HG02884 (cell line): ENCODE measurements at regions not wholly inside any gene's neighbourhood (a gene's known extent, or its start where the extent isn't known, plus 50 kb on each side); places are given as distances from the start of the nearest gene placed in this dataset.

Source experiments
- ATAC-seq: cut with Tn5 transposase; IDR thresholded peaks from one replicate; pipeline ENCODE4 v1.9.1; 2021; ENCODE audit warnings: mild to moderate bottlenecking, moderate library complexity; ENCODE audit not compliant: unreplicated experiment

DNA sequence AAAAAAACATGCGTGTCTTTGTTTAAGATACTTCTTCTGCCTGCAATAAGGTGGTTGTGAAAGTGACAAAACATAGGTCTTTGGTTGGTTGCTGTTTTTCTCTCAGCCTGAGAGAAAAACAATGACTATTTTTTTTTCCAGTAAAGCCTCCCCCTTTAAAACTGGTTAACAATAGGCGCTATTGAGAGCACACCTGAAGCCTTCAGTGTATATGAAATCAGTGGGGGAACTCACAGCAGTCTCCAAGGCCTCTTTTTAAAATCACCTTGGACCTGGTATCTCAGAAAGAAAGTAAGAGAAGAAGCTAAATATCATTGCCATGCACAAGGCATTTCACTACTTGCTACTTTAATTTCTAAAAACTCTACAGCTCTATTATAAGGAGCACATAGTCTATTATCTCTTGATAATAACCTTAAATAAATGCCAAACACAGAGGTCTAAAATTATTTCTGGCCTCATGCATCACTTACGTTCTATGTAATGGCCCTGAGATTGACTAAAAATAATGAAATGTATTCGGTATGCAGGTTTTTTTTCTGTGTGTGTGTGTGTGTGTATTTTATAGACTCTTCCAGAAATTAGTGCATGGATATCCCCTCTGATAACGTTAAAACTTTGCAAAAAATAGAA, 544.4 kb downstream of the TDRD15 start:
- no peak for ATAC-seq

- ATAC-seq = no peak
Observed at GRCh38 chr2:21676041-21676440, 552.3 kb downstream of the TDRD15 start.

DNA sequence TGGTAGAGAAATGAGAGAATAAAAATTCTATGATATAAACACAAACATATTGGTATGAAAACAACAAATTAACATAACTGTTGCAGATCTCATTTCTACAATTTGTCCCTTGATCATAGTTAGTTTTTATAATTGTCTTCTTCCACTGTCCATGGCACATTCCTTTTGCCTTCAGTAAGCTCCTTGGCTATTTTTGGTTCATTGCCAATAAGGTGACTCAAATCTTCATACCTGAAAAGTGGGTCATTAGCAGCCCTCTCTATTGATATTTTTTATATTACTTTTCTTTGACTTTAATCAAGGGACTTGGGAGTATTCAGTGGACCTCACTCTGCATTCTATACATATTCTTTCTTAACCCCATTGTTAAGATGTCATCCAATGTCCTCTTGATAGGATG, 552.9 kb downstream of the TDRD15 start:
- no peak for ATAC-seq

- no peak for ATAC-seq
Observed at GRCh38 chr2:21683838-21684237, 560.1 kb downstream of the TDRD15 start.

GRCh38 chr2:21687589-21687988, 563.8 kb downstream of the TDRD15 start:
- ATAC-seq = no peak

DNA sequence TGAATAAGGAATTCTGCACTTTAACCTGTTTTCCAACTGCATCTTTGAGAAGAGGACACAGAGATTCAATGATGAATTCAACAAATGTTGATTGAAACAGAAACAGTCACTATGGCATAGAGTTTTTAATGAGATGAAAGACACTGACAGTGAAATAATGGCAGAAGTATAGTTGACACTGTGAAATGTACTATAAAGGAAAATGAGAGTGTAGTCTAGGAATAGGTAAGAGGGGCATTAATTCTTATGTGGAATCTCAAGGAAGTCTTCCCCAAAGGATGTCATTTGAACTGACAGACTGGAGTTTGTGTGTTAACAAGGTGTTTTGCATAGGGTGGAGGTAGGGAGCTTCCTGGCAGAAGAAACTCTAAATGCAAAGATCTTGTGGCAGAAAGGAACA, 566.2 kb downstream of the TDRD15 start:
- ATAC-seq = no peak

DNA sequence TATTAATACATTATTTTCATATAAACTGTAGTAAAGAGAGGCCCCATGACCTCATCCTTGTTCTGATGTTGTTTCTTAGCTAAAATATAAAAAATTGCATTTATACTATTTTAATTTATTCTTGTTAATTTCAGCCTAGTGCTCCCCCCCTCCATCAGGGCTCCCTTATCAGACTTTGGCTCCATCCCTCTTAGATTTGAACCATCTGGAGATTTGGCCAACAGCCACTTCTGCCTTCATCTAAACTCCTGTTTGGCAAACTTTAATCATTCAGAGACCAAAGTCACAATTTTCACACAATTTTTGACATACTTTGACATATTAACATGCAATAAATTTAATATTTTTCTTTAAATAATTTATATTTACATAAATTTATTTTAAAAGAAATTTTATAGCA, 569.3 kb downstream of the TDRD15 start:
- ATAC-seq = no peak

- no peak for ATAC-seq
Observed at GRCh38 chr2:21694079-21694878, 570.5 kb downstream of the TDRD15 start.

DNA sequence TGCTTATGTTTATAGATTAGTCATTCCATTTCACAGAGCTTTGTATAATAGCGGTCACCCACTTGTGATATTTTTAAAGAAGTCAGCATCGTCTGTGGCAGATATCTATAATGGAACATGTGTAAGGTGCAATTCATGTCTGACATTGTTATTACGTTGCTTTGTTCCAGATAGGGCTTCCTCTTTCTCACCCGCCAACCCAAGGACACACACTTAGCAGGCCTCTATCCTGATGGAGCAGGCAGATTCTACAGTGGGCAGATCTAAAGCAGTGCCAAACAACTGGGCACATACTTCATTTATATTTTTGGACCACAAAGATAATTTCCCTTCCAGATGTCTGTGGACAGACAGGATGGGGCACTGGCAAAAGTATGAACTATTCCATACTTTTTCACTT, 573.1 kb downstream of the TDRD15 start:
- no peak for ATAC-seq

- no peak for ATAC-seq
Observed at GRCh38 chr2:21700644-21701043, 576.9 kb downstream of the TDRD15 start.

DNA sequence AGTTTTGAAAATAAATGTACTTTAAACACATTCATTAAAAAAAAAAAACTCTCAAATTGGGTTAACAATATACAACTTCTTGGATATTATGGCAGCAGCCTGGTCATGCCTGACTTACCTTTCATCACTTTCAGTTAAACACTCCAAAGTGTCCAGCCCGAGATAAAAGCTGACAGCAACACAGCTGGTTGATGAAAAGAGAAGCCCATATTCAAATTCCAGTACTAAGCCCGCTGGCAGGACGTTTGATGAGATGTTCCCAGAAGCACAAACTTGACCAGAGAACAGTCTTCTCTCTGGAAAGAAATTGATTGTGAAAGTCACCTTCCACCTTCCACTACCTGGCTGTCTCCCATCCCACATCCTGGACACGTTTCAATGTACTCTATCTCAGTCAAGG, 586.3 kb downstream of the TDRD15 start:
- ATAC-seq = no peak

DNA sequence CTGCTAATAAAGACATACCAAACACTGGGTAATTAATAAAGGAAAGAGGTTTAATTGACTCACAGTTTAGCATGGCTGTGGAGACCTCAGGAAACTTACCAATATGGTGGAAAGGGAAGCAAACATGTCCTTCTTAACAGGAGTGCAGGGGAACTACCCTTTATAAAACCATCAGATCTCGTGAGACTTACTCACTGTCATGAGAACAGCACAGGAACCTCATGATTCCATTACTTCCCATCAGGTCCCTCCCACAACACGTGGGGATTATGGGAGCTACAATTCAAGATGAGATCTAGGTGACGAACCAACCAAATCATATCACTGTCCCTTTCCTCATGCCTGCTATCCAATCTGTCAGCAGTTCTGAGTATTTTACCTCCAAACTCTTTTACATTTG, 586.7 kb downstream of the TDRD15 start:
- ATAC-seq = no peak

DNA sequence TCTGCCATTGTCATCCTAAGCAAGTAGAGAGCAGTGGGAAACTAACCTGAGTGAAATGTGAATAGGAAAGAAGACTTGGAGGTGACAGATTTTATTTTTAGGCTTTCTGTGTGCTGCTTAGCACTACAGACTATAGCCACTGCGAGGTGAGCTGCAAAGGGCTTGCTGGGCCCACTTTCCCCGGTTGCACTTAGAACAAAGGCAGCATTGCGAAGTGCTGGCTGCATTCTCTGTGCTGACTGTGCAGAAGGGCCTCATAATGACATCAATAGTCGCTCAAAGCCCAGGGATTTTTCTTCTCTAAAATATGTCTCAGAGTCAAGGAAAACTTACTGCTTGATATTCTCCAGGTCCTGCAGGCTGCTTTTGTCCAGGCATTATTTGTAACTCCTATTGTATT, 592.1 kb downstream of the TDRD15 start:
- ATAC-seq = no peak

DNA sequence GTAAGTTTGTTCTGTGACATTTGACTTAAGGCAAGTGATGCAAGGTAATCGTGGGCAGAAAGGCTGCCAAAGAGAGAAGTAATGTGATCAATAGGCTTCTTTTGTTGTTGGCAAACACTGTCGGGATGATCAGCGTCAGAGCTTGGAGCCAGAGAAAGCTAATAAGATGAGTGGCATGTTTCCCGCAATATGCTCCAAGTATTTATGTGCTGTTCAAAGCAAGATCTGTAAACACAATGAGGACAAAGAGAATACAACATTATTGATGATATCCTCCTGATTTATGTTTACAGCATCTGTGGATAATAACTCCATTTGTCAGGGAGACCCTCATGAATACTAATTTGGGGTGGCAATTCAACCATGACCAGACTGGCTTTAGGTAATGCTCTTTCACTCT, 603.3 kb downstream of the TDRD15 start:
- ATAC-seq = no peak

- no peak for ATAC-seq
Observed at GRCh38 chr2:21728133-21728532, 604.4 kb downstream of the TDRD15 start.

- no peak for ATAC-seq
Observed at GRCh38 chr2:21730141-21730540, 606.4 kb downstream of the TDRD15 start.

- no peak for ATAC-seq
Observed at GRCh38 chr2:21740484-21740883, 616.7 kb downstream of the TDRD15 start.

GRCh38 chr2:21746499-21746898, 622.7 kb downstream of the TDRD15 start:
- no peak for ATAC-seq

DNA sequence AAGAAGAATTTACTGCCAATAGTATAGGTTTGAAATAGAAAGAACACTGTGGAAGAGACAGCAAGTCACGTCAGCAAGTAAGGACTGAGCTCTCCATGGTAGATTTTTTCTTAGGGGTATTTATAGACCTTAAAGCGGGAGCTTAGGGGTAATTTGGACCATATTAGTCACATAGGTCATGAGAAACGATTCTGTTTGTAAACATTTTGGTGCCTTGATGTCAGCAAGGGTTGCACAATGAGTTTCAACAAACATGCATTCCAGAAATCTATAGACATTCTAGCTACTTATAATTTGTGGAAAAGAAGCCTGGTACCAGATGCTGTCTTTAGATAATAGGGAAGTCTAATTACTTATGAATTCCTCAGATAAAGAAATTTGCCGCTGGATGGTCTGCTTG, 624.7 kb downstream of the TDRD15 start:
- no peak for ATAC-seq

DNA sequence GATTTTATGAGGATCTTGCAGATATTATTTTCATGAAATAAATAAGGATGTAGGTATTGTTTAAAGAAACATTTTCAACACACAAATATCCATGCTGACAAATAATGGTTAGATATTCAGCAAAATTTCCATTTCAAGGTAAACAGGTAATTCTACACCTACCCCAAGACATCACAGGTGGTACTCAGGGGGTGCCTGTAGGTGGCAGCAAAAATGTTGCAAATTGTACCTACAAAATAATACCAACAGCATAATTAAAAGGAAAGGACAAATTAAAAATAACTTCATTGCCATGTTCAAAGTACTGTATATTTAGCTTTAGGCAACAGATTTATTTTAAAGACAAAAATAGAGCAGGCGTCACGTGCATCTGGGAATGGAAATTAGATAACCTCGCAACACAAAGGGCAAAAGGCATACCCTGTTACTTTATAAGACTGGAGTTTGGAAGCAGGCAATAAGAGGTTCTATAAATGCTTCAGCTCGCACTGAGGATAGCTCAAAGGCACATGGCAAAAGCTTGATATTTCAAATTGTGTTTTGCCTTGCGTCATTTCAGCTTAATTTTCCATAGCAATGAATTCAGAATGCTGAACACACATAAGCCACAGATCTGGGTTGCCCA, 630.5 kb downstream of the TDRD15 start:
- ATAC-seq = no peak

DNA sequence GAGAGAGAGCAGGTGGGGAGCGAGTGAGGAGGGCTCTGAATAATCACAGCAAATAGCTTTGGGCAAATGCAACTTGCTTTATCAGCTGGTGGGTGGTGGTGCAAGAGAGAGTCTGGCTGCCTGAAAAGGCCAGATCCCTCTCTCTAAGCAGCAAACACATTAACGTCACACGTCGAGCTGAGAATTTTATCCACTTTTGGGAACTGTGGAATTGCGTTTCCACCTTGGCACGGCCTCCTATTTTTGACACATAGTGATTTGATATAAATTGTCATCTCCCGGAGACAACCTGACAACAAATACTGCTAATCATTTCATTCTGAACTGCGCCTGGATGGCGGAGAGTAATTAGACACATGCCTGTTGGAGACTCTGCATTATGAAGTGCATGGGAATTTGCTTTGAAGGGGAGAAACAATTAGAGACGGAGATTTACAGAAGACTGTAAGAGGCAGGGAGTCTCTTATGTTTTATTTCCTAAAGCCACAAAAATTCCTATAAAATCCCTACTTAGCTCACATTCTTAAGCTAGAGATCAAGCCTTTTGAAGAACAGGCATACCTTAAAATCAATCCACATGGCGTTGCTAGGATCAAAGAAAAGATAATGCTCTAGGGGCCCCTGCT, 634.1 kb downstream of the TDRD15 start:
- ATAC-seq = no peak

DNA sequence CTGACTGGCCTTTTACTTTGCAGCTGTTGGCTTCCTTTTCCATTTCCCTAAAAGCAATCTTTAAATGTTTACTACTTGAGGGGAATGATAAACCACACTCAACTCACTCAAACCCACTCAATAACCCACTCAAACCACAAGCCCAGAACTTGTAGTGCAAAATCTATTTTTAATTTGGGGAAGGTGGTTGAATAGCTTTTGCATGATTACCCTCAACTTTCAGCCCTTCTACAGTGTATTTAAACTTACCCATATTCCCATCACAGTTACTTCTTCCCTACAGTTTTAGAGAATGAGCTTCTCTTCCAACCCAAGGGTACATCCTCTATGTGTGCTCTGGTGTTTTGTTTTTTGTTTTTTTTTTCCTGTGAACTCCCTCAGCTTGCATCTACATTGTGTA, 636.1 kb downstream of the TDRD15 start:
- no peak for ATAC-seq
